MCF 10A (cell line): ENCODE measurements at regions not wholly inside any gene's neighbourhood (a gene's known extent, or its start where the extent isn't known, plus 50 kb on each side); places are given as distances from the start of the nearest gene placed in this dataset.

Source experiments
- BruUV-seq: library from RNA; stranded (reverse); fragments of 400-500 nt; replicated peaks from 2 replicates; lab custom pipeline; 2021; lab: Mats Ljungman, UMichigan
- CTCF ChIA-PET: fragments of 300-600 bp; sonication (Branson Sonifier 250); formaldehyde crosslinking; extraction: SDS; loops from one replicate; lab custom pipeline; 2021; ENCODE audit warnings: antibody characterized with exemption, inconsistent platforms; lab: Yijun Ruan, JAX
- POLR2A ChIA-PET: fragments of 300-600, 350-650 bp; sonication (Branson Sonifier 250); formaldehyde crosslinking; extraction: SDS; loops from one replicate; lab custom pipeline; 2020; ENCODE audit warnings: antibody characterized with exemption, inconsistent platforms; lab: Yijun Ruan, JAX
- DNase-seq: peaks from one replicate; pipeline ENCODE4 v3.0.0-alpha.2; 2018; ENCODE audit not compliant: unreplicated experiment
- H3K27ac Mint-ChIP-seq: one replicate; pipeline ENCODE4 v1.8.0; 2022; ENCODE audit warnings: mild to moderate bottlenecking, low read depth, mixed read lengths; ENCODE audit not compliant: unreplicated experiment
- H3K27me3 Mint-ChIP-seq: one replicate; pipeline ENCODE4 v1.8.0; 2022; ENCODE audit warnings: mixed read lengths; ENCODE audit not compliant: insufficient read depth, unreplicated experiment
- H3K36me3 Mint-ChIP-seq: one replicate; pipeline ENCODE4 v1.8.0; 2022; ENCODE audit warnings: mild to moderate bottlenecking, moderate library complexity, mixed read lengths; ENCODE audit not compliant: insufficient read depth, unreplicated experiment
- H3K4me1 Mint-ChIP-seq: one replicate; pipeline ENCODE4 v1.8.0; 2022; ENCODE audit warnings: mixed read lengths; ENCODE audit not compliant: insufficient read depth, unreplicated experiment
- H3K4me3 Mint-ChIP-seq: one replicate; pipeline ENCODE4 v1.8.0; 2022; ENCODE audit warnings: mild to moderate bottlenecking, moderate library complexity, mixed read lengths; ENCODE audit not compliant: unreplicated experiment
- H3K9me3 Mint-ChIP-seq: one replicate; pipeline ENCODE4 v1.8.0; 2022; ENCODE audit warnings: mixed read lengths; ENCODE audit not compliant: unreplicated experiment
- intact Hi-C: fragments of 100-400 bp; cut with micrococcal nuclease; formaldehyde crosslinking; loops from 2 replicates; pipeline ENCODE4 v1.14.1; 2022
- TF ChIP-seq, protein P1 (sequence below): fragments of 200-600 bp; IDR thresholded peaks from one replicate; pipeline ENCODE4 v1.8.0; 2022; ENCODE audit warnings: antibody characterized with exemption, mild to moderate bottlenecking; ENCODE audit not compliant: unreplicated experiment

DNA sequence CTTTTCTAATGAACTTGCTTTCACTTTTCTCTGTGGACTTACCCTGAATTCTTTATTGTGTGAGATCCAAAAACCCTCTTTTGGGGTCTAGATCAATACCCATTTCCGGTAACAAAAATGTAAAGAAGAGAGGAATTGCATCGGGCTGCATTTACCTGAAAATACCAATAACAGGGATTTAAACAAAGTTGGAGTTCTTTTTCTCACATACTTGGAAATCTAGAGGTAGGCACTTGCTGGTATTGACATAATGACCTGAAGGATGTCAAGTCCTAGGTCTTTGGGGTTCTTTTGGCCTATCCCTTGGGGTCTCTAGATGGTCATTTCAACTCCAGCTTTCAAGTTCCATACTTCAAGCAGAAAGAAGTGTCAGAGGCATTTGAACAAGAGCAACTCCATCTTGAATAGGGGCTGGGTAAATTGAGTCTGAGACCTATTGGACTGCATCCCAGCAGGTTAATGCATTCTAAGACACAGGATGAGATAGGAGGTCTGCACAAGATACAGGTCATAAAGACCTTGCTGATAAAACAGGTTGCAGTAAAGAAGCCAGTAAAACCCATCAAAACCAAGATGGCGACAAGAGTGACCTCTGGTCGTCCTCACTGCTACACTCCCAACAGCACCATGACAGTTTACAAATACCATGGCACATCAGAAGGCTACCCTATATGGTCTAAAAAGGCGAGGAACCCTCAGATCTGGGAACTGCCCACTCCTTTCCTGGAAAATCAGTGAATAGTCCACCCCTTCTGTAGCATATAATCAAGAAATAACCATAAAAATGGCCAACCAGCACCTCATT lies 50.8 kb upstream of the ZNF280D start:
- Mint-ChIP-seq H3K4me1 (no peaks in the 10 kb centered on the region), H3K36me3 (no peaks in the 10 kb centered on the region), H3K4me3 (no peak overlapping the region), H3K27ac (no peak overlapping the region), H3K9me3 (no peaks in the 10 kb centered on the region), H3K27me3 (no peaks in the 10 kb centered on the region)
- TF ChIP-seq, protein P1, sequence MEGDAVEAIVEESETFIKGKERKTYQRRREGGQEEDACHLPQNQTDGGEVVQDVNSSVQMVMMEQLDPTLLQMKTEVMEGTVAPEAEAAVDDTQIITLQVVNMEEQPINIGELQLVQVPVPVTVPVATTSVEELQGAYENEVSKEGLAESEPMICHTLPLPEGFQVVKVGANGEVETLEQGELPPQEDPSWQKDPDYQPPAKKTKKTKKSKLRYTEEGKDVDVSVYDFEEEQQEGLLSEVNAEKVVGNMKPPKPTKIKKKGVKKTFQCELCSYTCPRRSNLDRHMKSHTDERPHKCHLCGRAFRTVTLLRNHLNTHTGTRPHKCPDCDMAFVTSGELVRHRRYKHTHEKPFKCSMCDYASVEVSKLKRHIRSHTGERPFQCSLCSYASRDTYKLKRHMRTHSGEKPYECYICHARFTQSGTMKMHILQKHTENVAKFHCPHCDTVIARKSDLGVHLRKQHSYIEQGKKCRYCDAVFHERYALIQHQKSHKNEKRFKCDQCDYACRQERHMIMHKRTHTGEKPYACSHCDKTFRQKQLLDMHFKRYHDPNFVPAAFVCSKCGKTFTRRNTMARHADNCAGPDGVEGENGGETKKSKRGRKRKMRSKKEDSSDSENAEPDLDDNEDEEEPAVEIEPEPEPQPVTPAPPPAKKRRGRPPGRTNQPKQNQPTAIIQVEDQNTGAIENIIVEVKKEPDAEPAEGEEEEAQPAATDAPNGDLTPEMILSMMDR: no peak
- no peak for DNase-seq
- intact Hi-C loops: no loop called here
- BruUV-seq: no TSS peak
- CTCF ChIA-PET: no interaction called here
- POLR2A ChIA-PET: no interaction called here

DNA sequence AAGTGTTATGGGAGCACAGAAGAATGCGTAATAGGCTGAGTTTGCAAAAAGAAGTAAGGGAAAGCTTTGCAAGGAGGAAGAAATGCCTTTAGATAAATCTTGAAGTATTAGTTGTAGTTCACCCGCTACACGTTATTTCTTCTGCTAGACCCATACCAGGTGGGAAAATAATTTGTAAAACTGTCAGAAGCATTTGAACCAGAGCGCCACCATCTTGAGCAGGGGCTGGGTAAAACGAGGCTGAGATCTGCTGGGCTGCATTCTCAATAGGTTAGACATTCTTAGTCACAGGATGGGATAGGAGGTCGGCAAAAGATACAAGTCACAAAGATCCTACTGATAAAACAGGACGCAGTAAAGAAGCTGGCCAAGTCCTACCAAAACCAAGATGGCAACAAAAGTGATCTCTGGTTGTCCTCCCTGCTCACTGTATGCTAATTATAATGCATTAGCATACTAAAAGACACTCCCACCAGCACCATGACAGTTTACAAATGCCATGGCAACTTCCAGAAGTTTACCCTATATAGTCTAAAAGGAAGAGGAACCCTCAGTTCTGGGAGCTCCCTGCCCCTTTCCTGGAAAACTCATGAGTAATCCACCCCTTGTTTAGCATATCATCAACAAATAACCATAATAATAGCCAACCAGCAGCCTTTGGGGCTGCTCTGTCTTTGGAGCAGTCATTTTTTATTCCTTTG lies 50.0 kb upstream of the ZNF280D start:
- Mint-ChIP-seq H3K9me3 (no peaks in the 10 kb centered on the region), H3K36me3 (no peaks in the 10 kb centered on the region), H3K27me3 (no peaks in the 10 kb centered on the region), H3K4me3 (no peak overlapping the region), H3K4me1 (no peaks in the 10 kb centered on the region), H3K27ac (no peak overlapping the region)
- ChIA-PET POLR2A (no interaction called here), CTCF (interaction anchor here (1.1 kb wide), 1 partner anchor 19 kb away, joined by 4 read pairs; no protein-coding TSS in a partner anchor)
- no peak for DNase-seq
- TF ChIP-seq, protein P1: no peak
- BruUV-seq: no TSS peak
- intact Hi-C loops: no loop called here
